ENCODE measurements at regions not wholly inside any gene's neighbourhood (a gene's known extent, or its start where the extent isn't known, plus 50 kb on each side); places are given as distances from the start of the nearest gene placed in this dataset.

DNA sequence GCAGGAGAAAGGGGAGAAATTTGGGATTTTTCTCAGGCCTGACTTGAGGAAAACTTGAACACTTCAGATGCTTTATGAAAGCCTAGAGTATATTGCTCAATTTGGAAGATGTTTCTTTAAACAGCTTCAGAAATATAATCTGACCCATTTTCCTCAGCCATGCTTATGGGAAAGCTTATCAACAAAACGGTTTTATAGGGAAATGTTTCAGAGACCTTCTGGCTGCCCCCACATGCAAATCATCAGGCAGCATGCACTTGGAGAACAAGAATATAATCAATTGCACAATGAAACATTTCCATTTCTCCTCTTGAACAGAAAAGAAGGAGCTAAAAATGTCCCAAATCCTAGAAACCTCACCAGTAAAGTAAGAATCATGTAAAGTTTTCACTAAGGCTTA lies 411.2 kb upstream of the ETAA1 start:
- H3K27ac ChIP-seq: no peak overlapping the region
- TF ChIP-seq, protein P1, sequence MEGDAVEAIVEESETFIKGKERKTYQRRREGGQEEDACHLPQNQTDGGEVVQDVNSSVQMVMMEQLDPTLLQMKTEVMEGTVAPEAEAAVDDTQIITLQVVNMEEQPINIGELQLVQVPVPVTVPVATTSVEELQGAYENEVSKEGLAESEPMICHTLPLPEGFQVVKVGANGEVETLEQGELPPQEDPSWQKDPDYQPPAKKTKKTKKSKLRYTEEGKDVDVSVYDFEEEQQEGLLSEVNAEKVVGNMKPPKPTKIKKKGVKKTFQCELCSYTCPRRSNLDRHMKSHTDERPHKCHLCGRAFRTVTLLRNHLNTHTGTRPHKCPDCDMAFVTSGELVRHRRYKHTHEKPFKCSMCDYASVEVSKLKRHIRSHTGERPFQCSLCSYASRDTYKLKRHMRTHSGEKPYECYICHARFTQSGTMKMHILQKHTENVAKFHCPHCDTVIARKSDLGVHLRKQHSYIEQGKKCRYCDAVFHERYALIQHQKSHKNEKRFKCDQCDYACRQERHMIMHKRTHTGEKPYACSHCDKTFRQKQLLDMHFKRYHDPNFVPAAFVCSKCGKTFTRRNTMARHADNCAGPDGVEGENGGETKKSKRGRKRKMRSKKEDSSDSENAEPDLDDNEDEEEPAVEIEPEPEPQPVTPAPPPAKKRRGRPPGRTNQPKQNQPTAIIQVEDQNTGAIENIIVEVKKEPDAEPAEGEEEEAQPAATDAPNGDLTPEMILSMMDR (conservative IDR thresholded peaks at IDR 0.05): no peak

DNA sequence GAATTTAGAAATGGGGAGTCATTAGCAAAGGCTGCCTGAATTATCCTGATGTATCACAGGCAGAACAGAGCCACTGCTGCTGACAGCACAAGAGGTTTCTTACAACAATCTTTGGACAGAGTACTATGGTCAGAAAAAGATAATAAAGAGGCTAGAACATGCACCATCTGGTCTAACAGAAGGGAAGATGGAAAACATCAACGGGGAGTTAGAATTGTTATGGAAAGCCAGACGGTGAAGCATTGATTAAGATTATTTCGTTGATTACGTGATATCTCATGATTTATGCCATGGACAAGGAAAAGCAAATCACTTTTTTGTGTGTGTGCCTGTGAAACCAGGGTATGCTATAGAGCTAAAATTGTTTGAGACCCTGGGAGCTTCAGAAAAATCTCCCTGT lies 409.4 kb upstream of the ETAA1 start:
- TF ChIP-seq, protein P1 (conservative IDR thresholded peaks at IDR 0.05): no peak
- H3K27ac ChIP-seq: no peak overlapping the region

DNA sequence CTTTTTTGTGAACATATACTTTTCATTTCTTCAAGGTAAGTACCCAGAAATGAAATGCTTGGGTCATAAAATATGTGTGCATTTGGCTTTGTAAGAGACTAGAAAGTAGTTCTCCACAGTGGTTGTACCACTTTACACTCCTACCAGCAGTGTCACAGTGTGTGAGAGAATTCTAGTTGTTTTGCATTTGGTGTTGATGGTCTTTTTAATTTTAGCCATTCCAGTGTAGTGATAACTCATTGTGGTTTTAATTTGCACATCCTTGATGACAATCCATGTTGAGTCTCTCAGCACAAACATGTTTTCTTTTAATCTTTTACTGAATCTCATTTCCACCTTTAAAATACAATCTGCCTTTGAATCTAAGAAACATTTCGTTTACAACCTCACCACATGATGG lies 402.5 kb upstream of the ETAA1 start:
- H3K27ac ChIP-seq: no peak overlapping the region
- TF ChIP-seq, protein P1 (conservative IDR thresholded peaks at IDR 0.05): no peak

DNA sequence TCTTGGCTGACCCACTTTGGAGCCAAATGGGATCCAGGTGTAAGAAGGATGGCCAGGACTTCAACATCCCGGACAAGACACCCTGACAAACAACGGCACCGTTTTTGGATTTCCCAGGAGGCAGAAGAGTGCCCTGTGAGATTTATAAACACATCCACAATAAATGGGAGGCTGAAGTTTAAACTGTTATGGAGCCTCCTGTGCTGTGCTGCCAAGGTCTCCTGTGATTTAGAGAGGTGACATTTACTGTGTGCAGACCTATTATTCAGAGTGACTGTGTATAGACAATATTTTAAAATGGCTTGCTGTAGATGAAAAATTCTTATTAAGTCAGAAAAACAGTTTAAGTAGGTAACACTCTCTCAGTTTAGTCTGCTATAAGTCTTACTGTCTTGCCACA lies 401.5 kb upstream of the ETAA1 start:
- TF ChIP-seq, protein P1 (conservative IDR thresholded peaks at IDR 0.05): no peak

DNA sequence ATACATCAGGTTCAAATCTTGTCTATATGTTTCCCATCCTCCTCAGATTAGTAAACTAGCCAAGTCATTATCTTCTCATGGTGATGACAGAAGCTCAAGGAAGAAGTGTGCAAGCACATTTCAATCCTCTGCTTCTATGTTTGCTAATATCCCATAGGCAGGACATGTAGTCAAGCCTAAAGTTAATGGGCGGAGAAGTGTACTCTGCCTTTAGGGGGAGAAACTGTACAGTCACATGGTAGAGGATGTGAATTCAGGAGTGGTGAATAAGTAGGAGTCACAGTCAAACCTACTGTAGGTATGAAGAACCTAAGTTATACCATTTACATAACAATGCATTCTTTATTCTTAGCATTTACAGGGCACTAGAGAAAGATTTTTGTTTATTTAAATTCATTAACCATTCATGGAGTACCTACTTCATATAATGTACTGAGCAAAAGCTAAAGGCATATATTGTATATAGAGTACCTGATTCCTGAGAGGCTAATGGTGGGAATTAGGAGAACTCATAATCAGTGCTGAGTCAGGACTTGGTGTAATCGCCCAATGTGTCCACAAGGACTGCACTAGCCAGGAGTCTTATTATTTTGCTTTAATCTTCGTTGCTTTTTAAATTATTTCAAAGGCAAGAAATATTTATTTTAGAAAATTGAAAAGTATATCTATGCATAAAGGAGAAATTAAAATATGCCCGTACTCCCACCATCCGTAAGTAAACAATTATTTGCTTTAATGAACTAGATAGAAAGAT lies 394.3 kb upstream of the ETAA1 start:
- no peak overlapping the region for H3K27ac ChIP-seq
- TF ChIP-seq, protein P1 (conservative IDR thresholded peaks at IDR 0.05): no peak

More for the DNA sequence above, 401.5 kb upstream of the ETAA1 start:
- no peak overlapping the region for H3K27ac ChIP-seq

DNA sequence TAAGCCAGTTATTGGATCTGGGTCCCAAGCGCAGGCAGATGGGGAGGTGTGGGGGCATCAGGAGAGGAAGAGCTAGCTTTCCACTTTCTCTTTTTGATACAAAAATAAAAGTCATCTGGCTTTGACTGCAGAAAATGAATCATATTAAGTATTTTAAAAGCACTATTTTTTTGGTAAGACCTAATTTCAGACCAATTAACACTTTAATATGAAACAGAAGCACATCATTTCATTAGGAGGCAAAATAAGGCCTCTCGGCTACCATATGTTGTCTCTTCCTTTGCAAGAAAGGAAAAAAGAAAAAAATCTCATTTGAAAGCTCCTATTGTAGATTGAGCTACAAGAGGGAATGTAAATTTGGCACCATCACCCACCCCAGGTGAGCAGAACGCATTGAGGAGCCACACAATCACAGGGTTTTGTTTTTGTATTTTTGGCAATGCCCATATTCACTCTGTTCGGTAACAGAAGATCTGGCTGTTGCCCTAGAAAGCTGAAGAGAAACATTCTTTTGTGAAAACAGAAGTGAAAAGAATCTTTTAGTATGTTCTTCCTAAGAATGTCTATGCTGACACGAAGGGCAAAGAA lies 390.7 kb upstream of the ETAA1 start:
- TF ChIP-seq, protein P1 (conservative IDR thresholded peaks at IDR 0.05): no peak
- no peak overlapping the region for H3K27ac ChIP-seq

DNA sequence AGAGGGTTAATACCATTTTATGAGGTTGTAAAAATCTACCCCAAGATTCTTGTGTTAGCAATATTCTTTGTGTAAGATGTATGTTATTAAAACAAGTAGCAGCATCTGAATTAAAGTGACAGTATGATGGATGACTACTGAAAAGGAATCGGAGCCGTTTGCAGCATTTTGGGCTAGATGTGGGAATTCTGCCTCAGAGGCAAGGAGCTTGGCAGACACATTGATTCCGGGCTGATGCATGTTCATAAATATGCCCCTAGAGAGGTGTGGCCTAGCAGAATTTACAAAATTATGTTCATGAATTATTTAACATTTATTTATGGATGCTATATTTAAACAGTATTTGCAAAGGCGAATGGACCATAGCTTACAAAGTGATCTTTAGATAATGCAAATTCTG lies 389.0 kb upstream of the ETAA1 start:
- TF ChIP-seq, protein P1 (conservative IDR thresholded peaks at IDR 0.05): no peak
- H3K27ac ChIP-seq: no peak overlapping the region

All from VCaP (cell line).